HG03571 (cell line): ENCODE measurements at regions not wholly inside any gene's neighbourhood (a gene's known extent, or its start where the extent isn't known, plus 50 kb on each side); places are given as distances from the start of the nearest gene placed in this dataset.

Experiments
- ATAC-seq: cut with Tn5 transposase; IDR thresholded peaks from one replicate; pipeline ENCODE4 v1.9.1; 2021; ENCODE audit not compliant: unreplicated experiment

DNA sequence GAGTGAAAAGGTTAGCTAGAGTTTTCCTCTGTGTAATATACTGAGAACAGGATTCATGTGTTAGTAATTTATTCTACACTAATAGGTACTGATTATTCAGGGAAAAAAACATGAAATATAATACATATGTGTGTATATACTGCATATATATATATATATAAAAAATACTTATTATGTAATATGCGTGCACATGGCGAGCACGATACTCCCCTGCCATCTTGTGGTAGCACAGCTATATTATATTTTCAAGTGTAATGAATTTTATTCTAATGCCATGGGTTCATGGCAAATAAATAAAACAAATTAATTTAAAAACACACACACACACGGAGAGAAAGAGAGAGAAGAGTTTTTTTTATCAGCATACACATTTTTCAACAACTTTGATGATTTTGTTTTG, 460.6 kb downstream of the KCNJ2 start:
- no peak for ATAC-seq

DNA sequence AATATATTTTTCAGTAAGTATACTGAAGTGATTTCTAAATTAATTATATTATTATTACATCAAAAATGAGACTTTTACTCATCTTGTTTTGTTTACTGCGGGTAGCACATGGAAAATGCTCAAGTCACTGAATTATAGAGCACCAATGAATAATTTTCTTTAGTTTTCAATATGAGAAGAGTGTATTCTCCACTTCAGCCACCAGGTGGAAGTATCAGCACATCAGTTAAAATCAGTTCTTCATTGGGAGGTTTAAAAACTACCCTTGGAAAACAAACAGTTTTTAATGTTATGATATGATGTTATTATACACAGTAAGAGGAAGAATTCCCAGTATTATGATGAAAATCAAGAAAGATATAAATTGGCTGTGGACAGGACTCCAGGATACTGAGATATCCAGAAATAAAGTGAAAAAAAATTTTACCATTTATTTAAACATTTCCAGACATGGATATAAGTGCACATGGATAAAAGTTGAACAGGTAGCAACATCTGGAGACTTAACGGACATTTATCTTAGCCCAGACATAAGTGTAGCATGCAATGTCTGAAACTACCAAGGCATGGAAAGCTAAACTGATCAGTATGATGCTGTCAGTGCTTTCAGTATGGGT, 467.3 kb downstream of the KCNJ2 start:
- no peak for ATAC-seq

DNA sequence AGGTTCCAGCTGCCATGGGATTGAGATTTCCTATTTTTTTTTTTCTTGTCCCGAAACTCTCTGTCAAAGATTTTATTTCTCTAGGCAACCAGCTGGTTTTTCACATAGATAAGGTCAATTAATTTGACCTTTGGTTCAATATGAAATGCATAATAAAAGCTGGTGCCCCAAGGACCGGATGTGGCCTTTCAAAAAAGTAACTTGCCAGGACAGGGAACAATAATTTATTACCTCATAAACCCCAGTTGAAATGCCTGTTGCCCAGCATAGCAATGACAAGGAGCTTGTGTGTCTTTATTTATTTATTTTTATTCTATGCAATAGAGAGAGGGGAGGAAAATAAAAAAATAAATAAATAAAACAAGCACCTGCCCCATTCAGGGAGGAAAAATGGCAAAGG, 472.7 kb downstream of the KCNJ2 start:
- ATAC-seq = no peak

DNA sequence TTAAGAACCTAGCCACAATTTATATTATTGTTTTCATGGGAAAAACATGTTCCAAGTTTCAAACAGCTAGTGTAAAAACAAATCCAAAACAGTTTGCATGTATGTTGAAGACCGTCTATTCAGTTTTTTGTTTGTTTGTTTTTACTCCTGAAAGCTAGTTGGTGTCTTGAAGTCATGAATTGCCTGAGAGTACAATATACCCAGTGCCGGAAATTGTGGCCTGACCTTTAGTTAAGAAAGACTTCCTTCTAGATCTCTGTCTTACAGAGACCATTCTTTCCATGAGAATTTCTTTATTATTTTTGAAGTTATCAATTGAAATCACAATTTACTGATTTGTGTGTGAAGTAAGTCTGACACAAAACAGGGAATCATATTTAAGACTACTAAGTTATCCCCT, 474.8 kb downstream of the KCNJ2 start:
- ATAC-seq = no peak

DNA sequence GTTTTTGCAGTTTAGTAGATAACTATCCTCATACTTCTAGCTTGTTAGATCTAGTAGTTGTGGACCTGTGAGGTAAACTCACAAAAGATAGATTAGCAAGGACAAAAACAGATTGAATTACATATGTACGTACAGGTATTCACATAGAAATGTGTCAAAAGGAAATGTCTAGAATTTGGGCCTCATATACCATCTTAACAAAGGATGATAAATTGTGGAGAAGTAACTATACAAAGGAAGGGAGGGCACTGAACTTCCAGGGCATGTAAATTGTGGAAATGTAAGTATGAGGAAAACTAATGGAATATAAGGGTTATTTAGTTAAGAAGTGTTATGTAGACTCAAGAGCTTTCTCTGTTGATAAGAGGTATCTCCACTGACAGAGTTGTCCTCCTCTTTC, 477.3 kb downstream of the KCNJ2 start:
- ATAC-seq = no peak

- no peak for ATAC-seq
Observed at GRCh38 chr17:70648166-70648565, 478.8 kb downstream of the KCNJ2 start.

GRCh38 chr17:70653850-70654249, 484.5 kb downstream of the KCNJ2 start:
- ATAC-seq = no peak

GRCh38 chr17:70654706-70655105, 485.4 kb downstream of the KCNJ2 start:
- no peak for ATAC-seq

- no peak for ATAC-seq
Observed at GRCh38 chr17:70655176-70655958, 486.0 kb downstream of the KCNJ2 start.

DNA sequence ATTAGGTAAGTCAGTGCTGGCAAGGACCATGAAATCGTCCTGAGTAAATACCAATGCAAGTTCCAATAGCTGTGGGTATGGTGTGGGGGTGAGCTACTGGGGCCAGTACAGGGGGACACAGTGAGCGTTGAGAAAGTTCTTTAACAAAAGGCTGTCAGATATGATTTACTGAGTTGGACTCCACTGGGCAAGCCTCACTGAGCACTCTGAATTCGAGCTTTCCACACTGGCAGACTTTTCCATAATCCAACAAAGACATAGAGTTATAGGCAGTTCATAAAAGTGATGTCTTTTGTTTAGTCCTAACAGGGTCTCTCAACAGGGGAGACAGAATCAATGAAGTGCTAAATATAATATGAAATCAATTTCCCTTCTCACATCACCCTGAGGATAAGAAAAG, 489.0 kb downstream of the KCNJ2 start:
- no peak for ATAC-seq

DNA sequence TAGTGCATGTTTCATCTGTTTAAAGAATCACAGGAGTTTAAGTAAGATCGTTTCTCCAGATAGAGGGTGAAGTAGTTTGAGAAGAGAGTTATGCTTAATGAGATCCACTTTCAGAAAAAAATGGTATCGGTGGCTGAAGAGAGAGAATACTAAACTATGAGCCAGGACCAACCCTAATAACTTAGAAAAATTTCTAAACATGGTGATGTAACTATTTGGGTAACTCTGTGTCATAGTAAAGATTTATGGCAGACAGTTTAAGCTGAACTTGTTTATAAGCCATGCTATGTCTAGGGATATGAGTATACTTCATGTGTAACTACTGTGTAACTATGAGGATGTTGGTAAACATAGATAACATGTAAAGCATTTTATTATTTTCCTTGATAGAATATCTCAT, 489.5 kb downstream of the KCNJ2 start:
- ATAC-seq = no peak

DNA sequence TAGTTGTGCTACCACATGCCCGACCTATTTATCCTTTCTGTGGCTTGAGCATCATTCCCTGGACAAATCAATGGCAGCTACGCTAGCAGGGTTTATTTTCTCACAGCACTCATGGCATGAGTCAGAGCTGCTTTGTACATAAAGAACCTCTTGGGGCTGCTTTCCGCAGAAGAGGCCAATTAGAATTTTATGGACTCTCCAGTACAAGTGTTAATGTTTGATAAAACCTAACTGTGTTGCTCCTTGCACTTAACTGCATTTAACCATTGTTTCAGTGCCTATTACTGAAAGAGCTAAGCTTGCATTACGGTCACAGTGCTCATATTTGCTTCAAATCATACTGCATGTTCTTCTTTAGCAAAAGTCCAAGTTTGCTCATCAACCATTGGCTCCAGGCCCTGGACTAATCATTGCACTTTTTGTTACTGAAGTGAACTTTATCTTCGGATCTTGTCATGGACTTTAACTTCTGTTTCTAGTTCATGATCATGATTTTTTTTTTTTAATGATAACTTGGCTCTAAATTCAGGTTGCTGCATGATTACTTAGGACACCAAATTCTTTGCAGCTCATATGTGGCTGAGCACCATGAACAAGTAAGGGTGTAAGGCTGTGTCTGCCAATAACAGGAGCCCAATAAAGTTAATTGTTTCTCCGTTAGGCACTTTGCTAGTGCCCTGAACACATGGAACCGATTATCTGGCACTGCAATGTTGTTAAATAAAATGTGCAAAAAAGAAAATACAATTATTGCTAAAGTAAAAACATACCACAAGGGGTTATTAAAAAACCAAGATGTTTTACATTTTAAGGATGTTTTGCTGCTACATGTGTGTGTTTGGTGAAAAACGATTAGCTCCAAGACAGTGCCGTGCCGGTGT, 492.2 kb downstream of the KCNJ2 start:
- ATAC-seq = no peak

- ATAC-seq = no peak
Observed at GRCh38 chr17:70668276-70668937, 499.1 kb downstream of the KCNJ2 start.

- ATAC-seq = no peak
Observed at GRCh38 chr17:70668938-70669778, 499.8 kb downstream of the KCNJ2 start.

- ATAC-seq = no peak
Observed at GRCh38 chr17:70674061-70674460, 504.7 kb downstream of the KCNJ2 start.

DNA sequence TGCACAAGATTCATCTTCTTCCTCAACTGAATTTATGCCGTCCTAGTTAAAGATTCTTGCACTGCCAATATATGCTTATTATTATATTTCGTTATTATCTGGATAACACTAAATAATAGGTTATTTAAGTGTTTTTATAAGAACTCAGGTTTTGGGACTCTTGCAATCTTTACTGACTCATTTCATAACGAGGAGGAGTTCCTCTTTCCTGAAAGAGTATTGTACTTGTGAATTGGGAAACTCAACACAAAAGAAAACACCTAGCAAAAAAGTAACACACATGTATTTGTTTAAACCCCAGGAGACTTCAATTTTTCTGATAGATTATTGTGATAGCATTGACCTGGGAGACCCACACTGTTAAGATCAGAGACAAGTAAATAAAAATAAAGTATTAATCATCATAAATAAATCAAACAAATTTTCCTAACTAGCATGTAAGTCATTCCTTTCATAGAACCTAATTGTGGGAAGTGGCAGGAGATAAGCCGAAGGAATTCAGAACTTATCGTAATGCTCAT, 505.8 kb downstream of the KCNJ2 start:
- no peak for ATAC-seq

DNA sequence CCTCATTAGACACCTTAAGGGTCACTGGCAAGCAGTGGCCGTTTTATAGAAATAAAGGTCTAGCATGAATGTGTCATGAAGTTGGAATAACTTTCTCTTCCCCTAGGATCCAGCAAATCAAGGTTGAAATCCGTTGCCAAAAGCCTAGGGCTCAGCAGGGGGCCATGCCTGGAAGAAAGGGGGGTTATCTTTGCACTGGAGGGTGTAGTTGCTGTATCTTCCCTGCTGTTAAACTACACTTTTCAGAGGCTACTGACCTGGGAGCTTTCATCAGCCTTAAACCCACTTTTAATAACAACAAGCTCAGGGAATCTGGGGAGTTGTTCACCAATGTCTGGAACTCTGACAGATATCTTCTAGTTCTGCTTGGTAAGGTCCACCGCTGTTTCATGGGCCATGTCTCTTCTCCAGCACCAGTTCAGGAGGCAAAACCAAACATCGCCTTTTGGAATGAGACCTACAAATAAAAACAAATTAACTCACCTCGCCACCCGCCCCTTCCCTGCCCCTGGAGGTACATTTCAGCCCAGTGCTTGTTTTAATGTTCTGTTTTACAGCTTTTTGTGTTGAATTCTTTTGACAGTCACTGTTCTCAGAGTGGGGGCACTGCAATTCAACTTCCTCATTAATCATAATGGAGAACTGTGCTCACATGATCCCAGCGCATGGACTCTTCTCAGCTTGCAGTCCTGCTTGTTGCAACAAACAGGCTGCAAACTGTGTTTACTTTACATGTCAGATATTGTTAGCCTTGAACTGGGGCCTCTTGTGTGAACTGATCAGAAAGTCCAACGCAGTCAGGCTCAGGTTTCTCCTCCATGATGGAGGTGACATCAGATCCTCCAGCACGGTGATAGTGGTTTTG, 508.7 kb downstream of the KCNJ2 start:
- no peak for ATAC-seq

GRCh38 chr17:70678889-70679288, 509.6 kb downstream of the KCNJ2 start:
- no peak for ATAC-seq

GRCh38 chr17:70683936-70684335, 514.6 kb downstream of the KCNJ2 start:
- ATAC-seq = no peak
